ENCODE measurements at regions not wholly inside any gene's neighbourhood (a gene's known extent, or its start where the extent isn't known, plus 50 kb on each side); places are given as distances from the start of the nearest gene placed in this dataset.

- TF ChIP-seq CTCF (IDR thresholded peaks at IDR 0.05; ENCODE audit: poor library complexity, severe bottlenecking) (no peak), MXI1 (conservative IDR thresholded peaks at IDR 0.05; ENCODE audit: poor library complexity, severe bottlenecking) (no peak), EZH2 (IDR thresholded peaks at IDR 0.05; ENCODE audit: borderline replicate concordance, insufficient read depth, low read length, poor library complexity, severe bottlenecking) (no peak), POLR2AphosphoS5 (IDR thresholded peaks at IDR 0.05) (no peak), EP300 (conservative IDR thresholded peaks at IDR 0.05; ENCODE audit: poor library complexity, severe bottlenecking) (no peak), TAF1 (IDR thresholded peaks at IDR 0.05; ENCODE audit: low read depth) (no peak)
- TF ChIP-seq, protein P1, sequence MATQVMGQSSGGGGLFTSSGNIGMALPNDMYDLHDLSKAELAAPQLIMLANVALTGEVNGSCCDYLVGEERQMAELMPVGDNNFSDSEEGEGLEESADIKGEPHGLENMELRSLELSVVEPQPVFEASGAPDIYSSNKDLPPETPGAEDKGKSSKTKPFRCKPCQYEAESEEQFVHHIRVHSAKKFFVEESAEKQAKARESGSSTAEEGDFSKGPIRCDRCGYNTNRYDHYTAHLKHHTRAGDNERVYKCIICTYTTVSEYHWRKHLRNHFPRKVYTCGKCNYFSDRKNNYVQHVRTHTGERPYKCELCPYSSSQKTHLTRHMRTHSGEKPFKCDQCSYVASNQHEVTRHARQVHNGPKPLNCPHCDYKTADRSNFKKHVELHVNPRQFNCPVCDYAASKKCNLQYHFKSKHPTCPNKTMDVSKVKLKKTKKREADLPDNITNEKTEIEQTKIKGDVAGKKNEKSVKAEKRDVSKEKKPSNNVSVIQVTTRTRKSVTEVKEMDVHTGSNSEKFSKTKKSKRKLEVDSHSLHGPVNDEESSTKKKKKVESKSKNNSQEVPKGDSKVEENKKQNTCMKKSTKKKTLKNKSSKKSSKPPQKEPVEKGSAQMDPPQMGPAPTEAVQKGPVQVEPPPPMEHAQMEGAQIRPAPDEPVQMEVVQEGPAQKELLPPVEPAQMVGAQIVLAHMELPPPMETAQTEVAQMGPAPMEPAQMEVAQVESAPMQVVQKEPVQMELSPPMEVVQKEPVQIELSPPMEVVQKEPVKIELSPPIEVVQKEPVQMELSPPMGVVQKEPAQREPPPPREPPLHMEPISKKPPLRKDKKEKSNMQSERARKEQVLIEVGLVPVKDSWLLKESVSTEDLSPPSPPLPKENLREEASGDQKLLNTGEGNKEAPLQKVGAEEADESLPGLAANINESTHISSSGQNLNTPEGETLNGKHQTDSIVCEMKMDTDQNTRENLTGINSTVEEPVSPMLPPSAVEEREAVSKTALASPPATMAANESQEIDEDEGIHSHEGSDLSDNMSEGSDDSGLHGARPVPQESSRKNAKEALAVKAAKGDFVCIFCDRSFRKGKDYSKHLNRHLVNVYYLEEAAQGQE (IDR thresholded peaks at IDR 0.05; ENCODE audit: borderline replicate concordance), result no peak
Observed at GRCh38 chr1:234549447-234550021, 60.4 kb downstream of the IRF2BP2 start.
